Common myeloid progenitor, CD34-positive (primary cell): ENCODE measurements at regions not wholly inside any gene's neighbourhood (a gene's known extent, or its start where the extent isn't known, plus 50 kb on each side); places are given as distances from the start of the nearest gene placed in this dataset.

Source experiments
- CTCF ChIA-PET: fragments of 350-600 bp; sonication (Branson Sonifier 250); formaldehyde crosslinking; loops from one replicate; lab custom pipeline; 2021; ENCODE audit warnings: antibody characterized with exemption; lab: Charles Lee
- POLR2A ChIA-PET: fragments of 350-600 bp; sonication (Branson Sonifier 250); formaldehyde crosslinking; loops from one replicate; lab custom pipeline; 2021; ENCODE audit warnings: antibody characterized with exemption; lab: Charles Lee
- DNase-seq, 3 donors: peaks; one replicate each; pipeline versions ENCODE4 v3.0.0 to v3.0.0-alpha.2; 2013
- H3K27ac ChIP-seq, 2 experiments: 1 replicate in 1 of 2; 2 replicates in 1 of 2; pipeline ENCODE4 v1.7.0; 2013; ENCODE audit warnings: inconsistent platforms in 2 of 2, low read length in 2 of 2, mild to moderate bottlenecking in 2 of 2, low read depth in 1 of 2, moderate library complexity in 1 of 2; ENCODE audit not compliant: severe bottlenecking in 2 of 2, insufficient read depth in 1 of 2, poor library complexity in 1 of 2
- H3K27me3 ChIP-seq, 5 experiments: replicated peaks in 2 of 5; 1 replicate in 3 of 5; 2 replicates in 2 of 5; pipeline versions ENCODE4 v1.6.1 to v1.7.0; 2013; ENCODE audit warnings: low read length in 4 of 5, mild to moderate bottlenecking in 2 of 5, moderate library complexity in 2 of 5, inconsistent platforms in 1 of 5; ENCODE audit not compliant: insufficient read depth in 5 of 5, control insufficient read depth in 4 of 5
- H3K36me3 ChIP-seq, 4 experiments: 1 replicate in 2 of 4; 2 replicates in 2 of 4; pipeline versions ENCODE4 v1.6.1 to v1.7.0; 2013; ENCODE audit warnings: low read length in 3 of 4, control low read depth in 1 of 4, mild to moderate bottlenecking in 1 of 4; ENCODE audit not compliant: control insufficient read depth in 4 of 4, insufficient read depth in 4 of 4
- H3K4me1 ChIP-seq, 4 experiments: 1 replicate in 3 of 4; 2 replicates in 1 of 4; pipeline versions ENCODE4 v1.6.1 to v1.7.1; 2013; ENCODE audit warnings: low read length in 3 of 4, mild to moderate bottlenecking in 3 of 4, control low read depth in 1 of 4, inconsistent platforms in 1 of 4, moderate library complexity in 1 of 4; ENCODE audit not compliant: control insufficient read depth in 4 of 4, insufficient read depth in 4 of 4; ENCODE audit errors: control extremely low read depth in 1 of 4
- H3K4me3 ChIP-seq, 7 experiments: 1 replicate in 4 of 7; 2 replicates in 3 of 7; pipeline versions ENCODE4 v1.5.1 to v1.7.0; 2013; ENCODE audit warnings: mild to moderate bottlenecking in 7 of 7, low read length in 6 of 7, moderate library complexity in 6 of 7, inconsistent platforms in 2 of 7, low read depth in 2 of 7, control low read depth in 1 of 7; ENCODE audit not compliant: insufficient read depth in 4 of 7, control insufficient read depth in 1 of 7; ENCODE audit errors: extremely low read depth in 1 of 7
- H3K9me3 ChIP-seq, 5 experiments: 1 replicate in 4 of 5; 2 replicates in 1 of 5; pipeline versions ENCODE4 v1.6.1 to v1.7.1; 2013; ENCODE audit warnings: low read length in 4 of 5, mild to moderate bottlenecking in 2 of 5, inconsistent platforms in 1 of 5, low read depth in 1 of 5, moderate library complexity in 1 of 5; ENCODE audit not compliant: control insufficient read depth in 4 of 5, insufficient read depth in 2 of 5; ENCODE audit errors: control extremely low read depth in 1 of 5
- WGBS: methylation state at CpG from one replicate; pipeline ENCODE4 v1.1.5; 2013; ENCODE audit not compliant: insufficient coverage; 5-methylcytosine and 5-hydroxymethylcytosine counted together

DNA sequence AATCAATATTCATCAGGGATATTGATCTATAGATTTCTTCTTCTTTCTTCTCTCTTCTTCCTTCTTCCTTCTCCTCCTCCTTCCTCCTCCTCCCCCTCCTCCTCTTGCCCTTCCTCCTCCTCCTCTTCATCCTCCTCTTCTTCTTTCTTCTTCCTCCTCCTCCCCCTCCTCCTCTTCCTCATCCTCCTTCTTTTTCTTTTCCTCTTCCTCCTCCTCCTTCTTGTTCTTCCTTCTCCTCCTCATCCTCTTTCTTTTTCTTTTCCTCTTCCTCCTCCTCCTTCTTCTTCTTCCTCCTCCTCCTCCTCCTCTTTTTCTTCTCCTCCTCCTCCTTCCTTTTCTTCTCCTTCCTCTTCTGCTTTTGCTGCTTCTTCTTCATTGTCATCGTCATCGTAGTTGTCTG is 52.4 kb upstream of the SERINC1 start:
- Histone ChIP-seq H3K27me3 (peaks cover 0 to 2% (median 0%) of the 10 kb centered on the region in 5 experiments), H3K4me1 (no peaks in the 10 kb centered on the region), H3K4me3 (no peak overlapping the region), H3K36me3 (no peaks in the 10 kb centered on the region), H3K9me3 (peaks cover 0 to 20% (median 3%) of the 10 kb centered on the region in 5 experiments), H3K27ac (no peak overlapping the region)
- POLR2A ChIA-PET: no interaction called here
- no CpG with 5 or more reads among the region's 2 CpGs for WGBS
- no peak for DNase-seq
- CTCF ChIA-PET: no interaction called here

DNA sequence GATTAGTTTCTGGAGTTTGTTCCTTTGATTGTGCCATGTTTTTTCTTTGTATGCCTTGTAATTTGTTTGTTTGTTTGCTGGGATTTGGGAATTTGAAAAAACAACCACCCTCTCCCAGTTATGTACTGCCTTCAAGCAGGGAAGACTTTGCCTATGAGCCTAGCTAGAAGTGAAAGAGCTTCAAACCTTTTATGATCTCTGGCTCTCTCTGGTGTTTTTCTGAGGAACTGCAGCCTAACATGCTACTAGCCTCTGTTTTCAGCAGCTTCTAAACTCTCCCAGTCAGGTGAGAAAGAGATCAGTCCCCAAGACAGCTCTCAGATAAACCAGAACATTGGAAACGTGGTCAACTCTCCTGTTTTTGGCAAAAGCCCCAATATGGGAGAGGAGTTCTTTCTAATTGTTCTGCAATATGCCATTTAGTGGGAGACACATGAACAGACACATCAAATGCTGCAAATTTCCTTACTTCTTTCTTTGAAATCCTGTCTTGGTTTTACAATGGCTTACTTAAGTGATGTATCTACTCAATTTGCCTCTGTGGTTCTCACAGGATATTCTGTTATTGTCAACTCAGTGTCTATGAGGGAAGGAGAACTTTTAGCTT is 58.9 kb upstream of the SERINC1 start:
- no peak overlapping the region for H3K4me3 ChIP-seq
- no peak overlapping the region for H3K27ac ChIP-seq
- ChIA-PET CTCF (interaction anchor here (1.0 to 8.7 kb wide), 22 partner anchors 11 to 197 kb away, joined by 3 to 153 read pairs (median 5); no protein-coding TSS in a partner anchor), POLR2A (interaction anchor here (1.0 to 1.1 kb wide), 2 partner anchors 35 to 38 kb away, joined by 3 read pairs; no protein-coding TSS in a partner anchor)
- peaks cover 0 to 16% (median 3%) of the 10 kb centered on the region in 5 experiments for H3K9me3 ChIP-seq
- peak; percentile 64 to 80 (median 66) for DNase-seq
- no peaks in the 10 kb centered on the region for H3K4me1 ChIP-seq
- H3K27me3 ChIP-seq: peaks cover 0 to 8% (median 2%) of the 10 kb centered on the region in 5 experiments
- WGBS: 0% methylated on average over 1 of the region's 1 CpG
- no peaks in the 10 kb centered on the region for H3K36me3 ChIP-seq

DNA sequence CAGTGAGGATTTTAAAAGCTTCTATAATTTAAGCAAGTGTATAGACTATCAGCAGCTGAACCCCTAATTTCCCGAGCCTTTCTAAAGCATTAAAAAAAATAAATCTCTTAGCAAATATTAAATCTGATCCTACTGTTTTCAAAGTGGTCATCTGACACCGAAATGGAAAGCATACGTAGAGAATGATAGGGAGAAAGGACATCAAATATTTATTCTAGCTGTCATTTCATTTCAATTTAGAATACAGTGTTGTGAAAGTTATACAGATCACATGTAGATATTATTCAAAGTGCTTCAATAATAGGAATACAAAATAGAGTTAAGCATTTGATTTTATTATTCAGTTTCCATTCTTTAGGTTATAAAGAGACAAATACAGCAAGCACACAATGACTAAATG is 61.9 kb upstream of the PKIB start:
- H3K4me1 ChIP-seq: no peaks in the 10 kb centered on the region
- ChIA-PET POLR2A (no interaction called here), CTCF (interaction anchor here (1.3 kb wide), 1 partner anchor 18 kb away, joined by 3 read pairs; no protein-coding TSS in a partner anchor)
- no peaks in the 10 kb centered on the region for H3K36me3 ChIP-seq
- no peak overlapping the region for H3K27ac ChIP-seq
- no peaks in the 10 kb centered on the region for H3K27me3 ChIP-seq
- H3K4me3 ChIP-seq: no peak overlapping the region
- no CpG with 5 or more reads among the region's 3 CpGs for WGBS
- no peak for DNase-seq
- no peaks in the 10 kb centered on the region for H3K9me3 ChIP-seq

DNA sequence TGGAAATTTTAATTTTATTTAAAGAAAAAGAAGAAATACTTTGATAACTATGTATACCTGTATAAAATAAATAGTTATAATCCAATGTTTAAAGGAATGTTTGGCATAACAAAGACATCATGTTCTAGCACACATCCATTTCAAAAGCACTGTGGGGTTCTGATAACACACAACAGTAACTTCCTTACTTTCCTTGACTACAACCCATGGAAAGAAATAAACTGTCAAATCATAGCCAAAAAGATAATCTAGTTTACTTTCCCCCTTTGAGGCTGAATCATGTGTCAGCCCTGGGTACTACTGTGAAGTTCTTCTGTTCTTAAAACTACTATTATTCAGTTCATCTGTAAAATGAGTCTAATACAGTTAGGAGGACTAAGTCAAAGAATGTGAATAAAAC is 61.4 kb upstream of the PKIB start:
- H3K27me3 ChIP-seq: no peaks in the 10 kb centered on the region
- POLR2A ChIA-PET: no interaction called here

DNA sequence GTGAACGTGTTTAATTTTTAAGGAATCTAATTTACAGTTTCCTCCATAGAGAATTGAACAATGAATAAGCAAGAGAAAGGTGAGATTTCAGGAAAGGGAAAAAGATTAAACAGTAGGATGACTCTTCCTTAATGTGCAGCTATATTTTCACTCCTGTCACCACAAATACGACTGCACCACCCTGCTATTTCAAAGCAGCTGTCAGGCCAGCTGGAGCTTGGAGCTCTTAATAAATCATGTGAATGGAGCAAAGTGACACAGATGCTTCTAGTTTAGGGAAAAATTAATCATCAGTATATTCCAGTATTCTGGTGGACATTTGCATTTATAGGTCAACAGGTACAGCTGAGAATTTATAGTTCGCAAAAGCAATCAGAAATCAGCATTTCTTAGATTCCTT is 56.5 kb upstream of the PKIB start:
- peaks cover 0 to 3% (median 0%) of the 10 kb centered on the region in 5 experiments for H3K27me3 ChIP-seq
- 100% methylated on average over 1 of the region's 3 CpGs for WGBS
- H3K36me3 ChIP-seq: no peaks in the 10 kb centered on the region
- ChIA-PET POLR2A (no interaction called here), CTCF (no interaction called here)
- H3K4me1 ChIP-seq: no peaks in the 10 kb centered on the region
- DNase-seq: no peak
- H3K9me3 ChIP-seq: no peaks in the 10 kb centered on the region
- H3K27ac ChIP-seq: no peak overlapping the region
- H3K4me3 ChIP-seq: no peak overlapping the region

More for the DNA sequence above, 61.4 kb upstream of the PKIB start:
- H3K27ac ChIP-seq: no peak overlapping the region
- H3K4me1 ChIP-seq: no peaks in the 10 kb centered on the region
- H3K4me3 ChIP-seq: no peak overlapping the region
- CTCF ChIA-PET: interaction anchor here (1.3 kb wide), 1 partner anchor 18 kb away, joined by 3 read pairs; no protein-coding TSS in a partner anchor
- H3K36me3 ChIP-seq: no peaks in the 10 kb centered on the region
- no peak for DNase-seq
- H3K9me3 ChIP-seq: no peaks in the 10 kb centered on the region

DNA sequence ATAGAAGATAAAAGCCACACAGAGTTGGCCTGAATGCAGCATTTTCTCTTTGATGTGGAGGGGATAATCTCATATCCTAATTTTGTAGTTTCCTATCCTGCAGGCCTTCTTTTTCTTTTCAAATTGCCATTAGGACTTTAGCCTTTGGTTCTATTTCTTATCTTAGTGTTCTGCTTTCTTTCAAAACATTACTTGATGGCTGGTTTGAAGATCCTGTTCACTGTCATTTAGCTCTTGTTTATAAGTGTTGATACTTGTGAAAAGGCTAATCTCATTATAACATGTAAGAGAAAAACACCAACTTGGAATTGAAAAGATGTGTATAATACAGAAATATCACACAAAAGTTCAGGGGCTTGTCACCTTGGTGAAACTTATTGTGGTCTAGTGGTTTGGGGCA is 54.6 kb upstream of the PKIB start:
- H3K4me1 ChIP-seq: no peaks in the 10 kb centered on the region
- DNase-seq: no peak
- CTCF ChIA-PET: no interaction called here
- H3K36me3 ChIP-seq: no peaks in the 10 kb centered on the region
- H3K27me3 ChIP-seq: peaks cover 0 to 3% (median 0%) of the 10 kb centered on the region in 5 experiments
- no peak overlapping the region for H3K4me3 ChIP-seq
- H3K27ac ChIP-seq: no peak overlapping the region
- POLR2A ChIA-PET: interaction anchor here (0.6 kb wide), 1 partner anchor 178 kb away, joined by 6 read pairs; no protein-coding TSS in a partner anchor
- H3K9me3 ChIP-seq: no peaks in the 10 kb centered on the region

DNA sequence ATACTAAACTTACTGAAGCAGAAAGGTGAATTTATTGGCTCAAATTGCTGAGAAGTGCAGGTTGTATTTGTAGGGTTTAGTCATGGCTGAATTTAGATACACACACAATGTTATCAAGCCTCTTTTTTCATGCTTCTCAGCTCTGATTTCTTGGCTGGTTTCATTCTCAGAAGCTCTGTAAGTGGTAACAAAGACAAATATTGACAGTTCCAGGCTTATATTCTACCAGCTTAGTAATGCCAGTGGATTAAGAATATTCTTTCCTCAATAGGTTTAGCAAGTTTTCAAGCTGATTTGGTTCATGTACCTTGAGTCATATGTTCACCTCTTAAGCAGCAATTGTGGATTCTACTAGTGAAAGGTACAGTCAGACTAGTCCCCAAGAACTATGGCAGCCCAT is 52.1 kb upstream of the PKIB start:
- peaks cover 0 to 4% (median 0%) of the 10 kb centered on the region in 5 experiments for H3K9me3 ChIP-seq
- H3K4me3 ChIP-seq: no peak overlapping the region
- no peak for DNase-seq
- no peaks in the 10 kb centered on the region for H3K36me3 ChIP-seq
- H3K27me3 ChIP-seq: peaks cover 0 to 3% (median 0%) of the 10 kb centered on the region in 5 experiments
- no peaks in the 10 kb centered on the region for H3K4me1 ChIP-seq
- ChIA-PET CTCF (interaction anchor here (1.8 kb wide), 1 partner anchor 24 kb away, joined by 4 read pairs; no protein-coding TSS in a partner anchor), POLR2A (no interaction called here)
- H3K27ac ChIP-seq: no peak overlapping the region
